Epithelial cell of esophagus (primary cell): ENCODE measurements at regions not wholly inside any gene's neighbourhood (a gene's known extent, or its start where the extent isn't known, plus 50 kb on each side); places are given as distances from the start of the nearest gene placed in this dataset.

ENCODE experiments used
- DNase-seq: peaks from one replicate; pipeline ENCODE4 v3.0.0; 2010; ENCODE audit warnings: low read depth
- H3K4me3 ChIP-seq: 2 replicates; pipeline ENCODE4 v1.5.1; 2011; ENCODE audit warnings: mild to moderate bottlenecking, low read length, control low read depth
- TF ChIP-seq, protein P1 (sequence below): IDR thresholded peaks from 2 replicates; pipeline ENCODE4 v1.5.1; 2011; ENCODE audit warnings: low read depth, mild to moderate bottlenecking, low read length, control low read depth, inconsistent platforms; ENCODE audit not compliant: insufficient read depth; ENCODE audit errors: missing control alignments

DNA sequence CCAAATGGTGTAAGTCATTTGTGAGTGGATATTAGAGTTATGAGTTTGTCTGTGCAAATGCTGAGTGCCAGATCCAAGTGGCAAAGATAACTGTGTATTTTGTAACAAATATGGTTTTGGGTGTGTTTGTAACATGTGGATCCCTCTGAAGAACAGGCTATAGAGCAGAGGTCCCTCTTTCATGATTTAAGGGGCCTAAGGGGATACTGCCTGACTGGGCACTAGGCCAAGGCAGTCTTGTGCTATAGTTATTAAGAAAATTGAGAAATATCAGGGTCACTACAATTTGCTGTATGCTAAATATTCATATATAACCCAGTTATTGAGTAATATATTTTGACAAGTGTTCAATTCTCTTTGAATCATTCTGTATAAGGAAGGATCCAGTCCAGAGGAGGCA lies 555.6 kb upstream of the RGMA start:
- TF ChIP-seq, protein P1, sequence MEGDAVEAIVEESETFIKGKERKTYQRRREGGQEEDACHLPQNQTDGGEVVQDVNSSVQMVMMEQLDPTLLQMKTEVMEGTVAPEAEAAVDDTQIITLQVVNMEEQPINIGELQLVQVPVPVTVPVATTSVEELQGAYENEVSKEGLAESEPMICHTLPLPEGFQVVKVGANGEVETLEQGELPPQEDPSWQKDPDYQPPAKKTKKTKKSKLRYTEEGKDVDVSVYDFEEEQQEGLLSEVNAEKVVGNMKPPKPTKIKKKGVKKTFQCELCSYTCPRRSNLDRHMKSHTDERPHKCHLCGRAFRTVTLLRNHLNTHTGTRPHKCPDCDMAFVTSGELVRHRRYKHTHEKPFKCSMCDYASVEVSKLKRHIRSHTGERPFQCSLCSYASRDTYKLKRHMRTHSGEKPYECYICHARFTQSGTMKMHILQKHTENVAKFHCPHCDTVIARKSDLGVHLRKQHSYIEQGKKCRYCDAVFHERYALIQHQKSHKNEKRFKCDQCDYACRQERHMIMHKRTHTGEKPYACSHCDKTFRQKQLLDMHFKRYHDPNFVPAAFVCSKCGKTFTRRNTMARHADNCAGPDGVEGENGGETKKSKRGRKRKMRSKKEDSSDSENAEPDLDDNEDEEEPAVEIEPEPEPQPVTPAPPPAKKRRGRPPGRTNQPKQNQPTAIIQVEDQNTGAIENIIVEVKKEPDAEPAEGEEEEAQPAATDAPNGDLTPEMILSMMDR: no peak
- no peak for DNase-seq
- H3K4me3 ChIP-seq: no peak overlapping the region

DNA sequence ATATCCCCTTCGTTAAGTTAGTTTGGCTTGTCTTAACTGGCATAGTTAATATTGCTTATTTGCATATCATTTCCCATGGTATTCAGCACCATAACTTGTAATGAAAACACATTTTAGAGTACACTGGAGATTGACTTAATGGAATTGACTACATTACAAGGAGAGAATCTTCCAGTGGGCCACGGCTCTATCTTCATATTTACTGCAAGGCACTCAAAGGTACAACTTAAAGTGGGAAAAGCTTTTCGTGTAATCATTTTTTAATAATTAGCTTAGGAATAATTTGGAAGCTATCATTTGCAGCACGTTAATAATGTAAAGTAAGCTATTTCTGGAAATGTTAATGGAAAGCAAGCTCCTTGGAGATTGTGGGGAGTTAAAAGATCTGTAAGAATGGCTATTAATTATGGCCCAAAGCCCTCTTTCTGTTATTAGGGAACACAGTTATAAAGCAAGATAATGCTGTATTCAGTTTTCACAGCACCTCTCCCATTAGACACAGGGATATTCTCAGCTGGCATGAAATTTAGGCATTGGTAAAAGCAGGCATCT lies 551.5 kb upstream of the RGMA start:
- no peak overlapping the region for H3K4me3 ChIP-seq
- TF ChIP-seq, protein P1: no peak
- DNase-seq: no peak

DNA sequence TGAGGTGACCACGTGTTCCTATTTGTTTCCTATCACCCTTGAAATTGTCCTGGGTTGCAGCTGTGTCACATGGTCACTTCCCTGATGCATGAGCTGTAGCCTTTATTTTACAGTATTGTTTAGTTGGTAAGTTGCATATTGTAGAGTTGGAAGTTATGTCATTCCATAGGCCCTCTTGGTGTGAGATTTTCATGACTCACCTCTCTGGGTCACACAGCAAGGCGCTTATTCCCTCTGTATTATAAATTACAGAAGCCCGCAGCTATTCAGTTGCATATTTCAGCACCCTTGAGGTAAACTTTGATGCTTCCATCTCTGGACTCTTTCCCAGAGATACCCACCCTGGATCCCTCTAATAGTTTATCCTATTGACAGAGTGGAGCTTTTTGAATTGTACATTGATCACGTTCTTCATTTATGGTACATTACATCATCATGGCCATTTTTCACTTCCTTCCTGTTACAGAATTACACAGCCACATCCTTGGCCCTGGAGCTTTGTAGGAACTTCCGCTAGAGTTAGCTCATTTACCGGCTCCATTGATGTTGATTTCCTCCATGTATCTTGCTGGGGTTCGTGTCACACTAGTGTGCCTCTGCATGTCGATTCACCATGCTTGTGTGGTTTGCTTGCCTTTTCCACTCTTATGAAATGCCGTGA lies 543.1 kb upstream of the RGMA start:
- no peak overlapping the region for H3K4me3 ChIP-seq
- DNase-seq: no peak
- TF ChIP-seq, protein P1: no peak

DNA sequence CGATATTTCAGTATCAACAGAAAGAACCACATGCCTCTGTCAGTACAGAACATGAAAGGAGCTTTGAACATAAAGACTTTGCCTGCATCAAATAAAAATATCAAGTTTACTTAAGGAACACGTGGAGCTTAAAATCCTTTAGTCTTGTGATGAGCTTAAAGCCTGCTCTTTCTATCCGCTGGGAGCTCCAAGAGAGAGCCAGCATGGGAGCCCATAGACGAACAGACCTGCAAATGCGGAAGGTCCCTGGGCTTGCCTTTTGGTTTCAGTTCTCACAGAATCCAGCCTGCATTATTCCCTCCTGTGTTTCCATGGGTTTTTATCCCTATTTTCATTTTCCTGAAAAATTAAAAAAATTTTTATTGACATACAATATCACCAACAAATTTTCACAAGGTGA lies 530.6 kb upstream of the RGMA start:
- H3K4me3 ChIP-seq: no peak overlapping the region
- TF ChIP-seq, protein P1: no peak
- no peak for DNase-seq

DNA sequence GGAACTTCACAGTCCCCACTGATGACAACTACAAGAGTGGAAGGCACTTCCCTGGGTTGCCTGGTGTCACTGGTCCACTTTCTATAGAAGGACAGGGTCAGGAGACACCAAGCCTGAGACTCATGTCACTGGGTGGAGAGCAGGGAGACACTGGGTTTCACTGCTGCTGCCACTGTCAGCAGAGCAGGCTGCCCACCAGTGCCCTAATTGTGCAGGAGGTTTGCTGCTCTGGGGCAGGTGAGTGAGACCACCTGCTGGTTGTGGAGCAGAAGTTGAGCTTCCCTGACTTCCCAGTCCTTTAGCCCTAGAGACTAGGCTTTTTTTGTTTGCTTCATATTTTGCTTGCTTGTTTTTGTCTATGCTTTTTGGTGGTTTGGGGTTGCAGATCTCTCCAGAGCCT lies 528.4 kb upstream of the RGMA start:
- H3K4me3 ChIP-seq: no peak overlapping the region
- no peak for DNase-seq
- TF ChIP-seq, protein P1: no peak

DNA sequence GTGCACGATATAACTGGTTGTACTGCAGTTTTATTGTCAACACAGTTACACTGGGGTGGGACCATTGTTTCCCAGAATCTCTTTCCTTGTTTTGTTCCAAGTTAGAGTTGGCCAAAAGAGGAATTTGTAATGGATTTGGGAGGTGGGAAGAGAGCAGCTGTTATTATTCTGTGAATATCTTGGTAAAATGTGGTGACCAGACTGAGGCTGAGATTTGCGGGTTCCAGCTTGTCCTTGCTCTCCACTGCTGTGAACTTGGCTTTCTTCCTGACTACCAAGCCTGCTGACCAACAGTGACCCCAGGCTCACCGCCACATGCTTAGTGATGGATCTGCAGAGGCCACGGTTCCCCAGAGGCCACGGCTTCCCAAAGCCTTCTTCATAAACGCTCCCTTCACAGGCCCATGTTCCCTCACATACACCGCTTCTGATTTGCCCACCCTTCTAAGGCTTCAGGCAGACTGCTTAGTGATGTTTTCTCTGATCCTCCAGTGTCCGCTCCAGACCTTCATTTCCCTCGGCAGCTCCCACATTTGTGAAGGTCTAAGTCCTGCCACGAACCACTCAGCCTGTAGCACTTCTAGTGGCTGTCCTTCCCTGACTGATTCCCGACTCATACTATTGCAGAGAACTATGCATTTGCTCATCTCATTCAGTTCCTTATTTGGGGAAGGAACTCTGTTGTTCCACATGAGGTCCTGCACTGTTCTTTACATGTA lies 525.5 kb upstream of the RGMA start:
- peak; percentile 7 for DNase-seq
- no peak overlapping the region for H3K4me3 ChIP-seq
- TF ChIP-seq, protein P1: no peak
